ENCODE measurements at regions not wholly inside any gene's neighbourhood (a gene's known extent, or its start where the extent isn't known, plus 50 kb on each side); places are given as distances from the start of the nearest gene placed in this dataset.

DNA sequence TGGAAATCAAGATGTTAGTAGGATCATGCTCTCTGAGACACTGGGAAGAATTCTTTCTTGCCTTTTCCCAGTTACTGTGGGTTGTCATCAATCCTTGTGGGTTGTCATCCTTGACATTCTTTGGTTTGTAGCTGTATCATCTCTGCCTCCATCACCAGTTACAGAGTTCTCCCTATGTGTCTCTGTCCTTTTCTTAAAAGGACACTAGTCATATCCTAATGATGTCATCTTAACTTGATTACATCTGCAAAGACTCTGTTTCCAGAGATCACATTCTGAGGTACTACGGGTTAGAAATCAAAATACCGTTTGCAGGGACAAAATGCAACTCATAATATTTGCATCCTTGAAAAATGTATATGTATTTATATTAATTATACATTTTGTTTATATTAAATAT, 500.4 kb downstream of the ZBBX start:
- in situ Hi-C loops (cut with MboI; ENCODE audit: low sequenced_read_pairs) (no loop called here), intact Hi-C loops (cut with micrococcal nuclease) (loop anchor here (1.0 kb wide), 1 partner anchor 8 kb away; no protein-coding TSS in a partner anchor), dilution Hi-C loops (cut with HindIII; ENCODE audit: low sequenced_read_pairs, unreplicated experiment) (no loop called here)
- WGBS, 2 experiments (ENCODE audit: extremely low coverage in 2 of 2, insufficient read length in 1 of 2): no CpG with 5 or more reads among the region's 2 CpGs
- Histone ChIP-seq H2BK120ac (ENCODE audit: low read depth, low read length) (no peak overlapping the region), H2BK5ac (ENCODE audit: low read depth, low read length, poor library complexity, severe bottlenecking) (no peak overlapping the region), H3K4ac (ENCODE audit: low read depth, low read length) (no peak overlapping the region), H2AK9ac (replicated peaks; ENCODE audit: low read depth, low read length, poor library complexity) (no peak overlapping the region), H3K4me1 (ENCODE audit: control insufficient read depth, insufficient read depth, low read length) (no peaks in the 10 kb centered on the region), H3K4me3 (ENCODE audit: insufficient read depth, low read depth, low read length) (no peak overlapping the region), H3K4me2 (ENCODE audit: low read depth, low read length) (no peak overlapping the region), H3K56ac (ENCODE audit: extremely low read depth, insufficient read depth, low read length) (no peak overlapping the region), H3K9me1 (ENCODE audit: insufficient read depth, low read length) (no peaks in the 10 kb centered on the region), H2AFZ (replicated peaks; ENCODE audit: low read length, poor library complexity) (no peak overlapping the region), H3K18ac (ENCODE audit: low read depth, low read length) (no peak overlapping the region), H3K9ac (ENCODE audit: low read depth, low read length) (no peak overlapping the region), H3K9me3 (ENCODE audit: control insufficient read depth, insufficient read depth, low read length) (no peaks in the 10 kb centered on the region), H3K27me3 (ENCODE audit: control insufficient read depth, insufficient read depth, low read length) (no peaks in the 10 kb centered on the region), H3K14ac (replicated peaks; ENCODE audit: low read depth, low read length) (no peak overlapping the region), H3K79me1 (ENCODE audit: low read depth in 1 of 2, low read length in 2 of 2) (no peaks in the 10 kb centered on the region), H3K27ac (ENCODE audit: insufficient read depth, low read length) (no peak overlapping the region), H4K8ac (ENCODE audit: low read depth in 2 of 2, low read length in 2 of 2) (no peak overlapping the region), H2BK15ac (ENCODE audit: low read depth, low read length) (no peak overlapping the region), H4K5ac (ENCODE audit: low read depth, low read length) (no peak overlapping the region), H3K23ac (ENCODE audit: low read depth, low read length) (no peak overlapping the region), H4K91ac (ENCODE audit: insufficient read depth, low read depth, low read length) (no peak overlapping the region), H2BK20ac (ENCODE audit: low read depth, low read length) (no peak overlapping the region), H3K36me3 (ENCODE audit: control insufficient read depth, insufficient read depth, low read length) (no peaks in the 10 kb centered on the region), H2AK5ac (ENCODE audit: low read depth, low read length) (no peak overlapping the region), H4K20me1 (ENCODE audit: insufficient read depth, low read length) (no peaks in the 10 kb centered on the region)
- POLR2A ChIA-PET (ENCODE audit: unreplicated experiment): no interaction called here
- DNase-seq (no peak), ATAC-seq (ENCODE audit: low read depth) (no peak)
- CTCF ChIA-PET: no interaction called here
- BruUV-seq (replicated peaks): no TSS peak
- TF ChIP-seq MXI1 (IDR thresholded peaks at IDR 0.05; ENCODE audit: borderline replicate concordance, low read depth, low read length) (no peak), MAFK (IDR thresholded peaks at IDR 0.05; ENCODE audit: low read depth, low read length) (no peak), RAD21 (IDR thresholded peaks at IDR 0.05; ENCODE audit: low read length) (no peak), RFX5 (IDR thresholded peaks at IDR 0.05; ENCODE audit: low read depth, low read length) (no peak), RCOR1 (IDR thresholded peaks at IDR 0.05; ENCODE audit: insufficient replicate concordance, low read length) (no peak), POLR2A (IDR thresholded peaks at IDR 0.05; ENCODE audit: low read depth, low read length) (no peak), SMC3 (IDR thresholded peaks at IDR 0.05; ENCODE audit: low read depth, low read length) (no peak), CEBPB (IDR thresholded peaks at IDR 0.05; ENCODE audit: low read depth, low read length) (no peak), CHD1 (IDR thresholded peaks at IDR 0.05; ENCODE audit: low read depth, low read length) (no peak), MAZ (IDR thresholded peaks at IDR 0.05; ENCODE audit: borderline replicate concordance, low read depth, low read length) (no peak), BHLHE40 (IDR thresholded peaks at IDR 0.05; ENCODE audit: low read depth, low read length) (no peak)
- TF ChIP-seq, protein P1, sequence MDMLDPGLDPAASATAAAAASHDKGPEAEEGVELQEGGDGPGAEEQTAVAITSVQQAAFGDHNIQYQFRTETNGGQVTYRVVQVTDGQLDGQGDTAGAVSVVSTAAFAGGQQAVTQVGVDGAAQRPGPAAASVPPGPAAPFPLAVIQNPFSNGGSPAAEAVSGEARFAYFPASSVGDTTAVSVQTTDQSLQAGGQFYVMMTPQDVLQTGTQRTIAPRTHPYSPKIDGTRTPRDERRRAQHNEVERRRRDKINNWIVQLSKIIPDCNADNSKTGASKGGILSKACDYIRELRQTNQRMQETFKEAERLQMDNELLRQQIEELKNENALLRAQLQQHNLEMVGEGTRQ (IDR thresholded peaks at IDR 0.05; ENCODE audit: low read depth, low read length): no peak
- TF ChIP-seq, protein P2, sequence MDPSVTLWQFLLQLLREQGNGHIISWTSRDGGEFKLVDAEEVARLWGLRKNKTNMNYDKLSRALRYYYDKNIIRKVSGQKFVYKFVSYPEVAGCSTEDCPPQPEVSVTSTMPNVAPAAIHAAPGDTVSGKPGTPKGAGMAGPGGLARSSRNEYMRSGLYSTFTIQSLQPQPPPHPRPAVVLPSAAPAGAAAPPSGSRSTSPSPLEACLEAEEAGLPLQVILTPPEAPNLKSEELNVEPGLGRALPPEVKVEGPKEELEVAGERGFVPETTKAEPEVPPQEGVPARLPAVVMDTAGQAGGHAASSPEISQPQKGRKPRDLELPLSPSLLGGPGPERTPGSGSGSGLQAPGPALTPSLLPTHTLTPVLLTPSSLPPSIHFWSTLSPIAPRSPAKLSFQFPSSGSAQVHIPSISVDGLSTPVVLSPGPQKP (IDR thresholded peaks at IDR 0.05; ENCODE audit: borderline replicate concordance, low read depth, low read length): no peak
- TF ChIP-seq, protein P3, sequence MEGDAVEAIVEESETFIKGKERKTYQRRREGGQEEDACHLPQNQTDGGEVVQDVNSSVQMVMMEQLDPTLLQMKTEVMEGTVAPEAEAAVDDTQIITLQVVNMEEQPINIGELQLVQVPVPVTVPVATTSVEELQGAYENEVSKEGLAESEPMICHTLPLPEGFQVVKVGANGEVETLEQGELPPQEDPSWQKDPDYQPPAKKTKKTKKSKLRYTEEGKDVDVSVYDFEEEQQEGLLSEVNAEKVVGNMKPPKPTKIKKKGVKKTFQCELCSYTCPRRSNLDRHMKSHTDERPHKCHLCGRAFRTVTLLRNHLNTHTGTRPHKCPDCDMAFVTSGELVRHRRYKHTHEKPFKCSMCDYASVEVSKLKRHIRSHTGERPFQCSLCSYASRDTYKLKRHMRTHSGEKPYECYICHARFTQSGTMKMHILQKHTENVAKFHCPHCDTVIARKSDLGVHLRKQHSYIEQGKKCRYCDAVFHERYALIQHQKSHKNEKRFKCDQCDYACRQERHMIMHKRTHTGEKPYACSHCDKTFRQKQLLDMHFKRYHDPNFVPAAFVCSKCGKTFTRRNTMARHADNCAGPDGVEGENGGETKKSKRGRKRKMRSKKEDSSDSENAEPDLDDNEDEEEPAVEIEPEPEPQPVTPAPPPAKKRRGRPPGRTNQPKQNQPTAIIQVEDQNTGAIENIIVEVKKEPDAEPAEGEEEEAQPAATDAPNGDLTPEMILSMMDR (conservative IDR thresholded peaks at IDR 0.05; ENCODE audit: low read depth, low read length): no peak

Measured in IMR-90 (cell line).